ENCODE measurements at regions not wholly inside any gene's neighbourhood (a gene's known extent, or its start where the extent isn't known, plus 50 kb on each side); places are given as distances from the start of the nearest gene placed in this dataset.

DNA sequence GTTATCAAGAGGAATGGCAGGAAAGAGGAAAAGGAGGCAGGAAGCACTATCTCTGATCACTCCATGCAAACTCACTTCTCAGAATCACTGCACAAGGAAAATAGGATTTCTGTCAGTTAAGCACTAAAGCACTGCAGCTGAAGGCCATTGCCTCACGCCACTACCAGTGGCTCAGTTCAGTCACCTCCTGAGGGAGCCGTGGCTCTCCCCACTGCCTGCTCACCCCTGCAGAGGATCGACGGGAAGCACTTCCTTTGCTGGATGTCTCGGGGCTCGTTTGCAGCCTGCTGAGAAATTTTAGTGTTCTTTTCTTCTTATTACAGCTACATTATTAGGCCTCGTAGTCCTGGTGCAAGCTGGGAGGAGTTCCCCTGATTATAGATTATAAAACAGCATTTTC is 90.1 kb upstream of the ADCY1 start:
- DNase-seq (ENCODE audit: extremely low read depth in 1 of 11, low read depth in 9 of 11, low spot score in 4 of 11) = no peak

DNA sequence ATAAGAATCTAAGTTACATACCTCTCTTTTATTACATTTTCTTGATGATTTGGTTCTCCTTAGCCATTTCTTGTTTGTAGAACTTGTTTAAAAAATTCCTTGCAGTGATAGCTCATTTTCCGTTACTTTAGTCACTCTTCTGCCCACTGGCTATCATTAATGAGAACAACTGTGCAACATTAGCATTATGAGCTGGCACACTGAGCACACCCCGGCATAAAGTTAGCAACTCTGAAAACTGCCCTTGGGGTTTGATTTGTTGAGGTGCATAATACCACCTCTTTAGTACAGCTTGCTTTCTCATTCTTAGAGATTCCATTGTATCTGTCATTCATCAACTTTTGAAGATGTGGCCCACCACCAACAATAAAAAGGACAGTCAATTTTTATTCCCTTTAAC is 87.6 kb upstream of the ADCY1 start:
- no peak for DNase-seq (ENCODE audit: extremely low read depth in 1 of 11, low read depth in 9 of 11, low spot score in 4 of 11)

DNA sequence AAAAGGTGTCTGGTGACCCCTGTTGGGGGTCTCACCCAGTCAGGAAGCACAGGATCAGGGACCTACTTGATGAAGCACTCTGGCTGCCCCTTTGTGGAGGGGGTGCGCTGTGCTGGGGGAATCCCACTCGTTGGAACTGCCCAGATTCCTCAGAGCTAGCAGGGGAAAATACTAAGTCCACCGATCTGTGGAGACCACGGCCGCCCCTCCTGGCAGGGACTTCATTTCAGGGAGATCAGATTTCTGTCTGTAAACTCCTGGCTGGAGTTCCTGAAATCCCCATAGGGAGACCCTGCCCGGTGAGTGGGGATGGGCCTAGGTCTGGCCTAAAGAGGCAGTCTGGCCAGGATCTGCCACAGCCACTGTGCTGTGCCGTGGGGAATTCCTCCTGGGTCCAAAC is 79.3 kb upstream of the ADCY1 start:
- DNase-seq (ENCODE audit: extremely low read depth in 1 of 11, low read depth in 9 of 11, low spot score in 4 of 11) = peak in 1 of 11 donors; percentile 8

DNA sequence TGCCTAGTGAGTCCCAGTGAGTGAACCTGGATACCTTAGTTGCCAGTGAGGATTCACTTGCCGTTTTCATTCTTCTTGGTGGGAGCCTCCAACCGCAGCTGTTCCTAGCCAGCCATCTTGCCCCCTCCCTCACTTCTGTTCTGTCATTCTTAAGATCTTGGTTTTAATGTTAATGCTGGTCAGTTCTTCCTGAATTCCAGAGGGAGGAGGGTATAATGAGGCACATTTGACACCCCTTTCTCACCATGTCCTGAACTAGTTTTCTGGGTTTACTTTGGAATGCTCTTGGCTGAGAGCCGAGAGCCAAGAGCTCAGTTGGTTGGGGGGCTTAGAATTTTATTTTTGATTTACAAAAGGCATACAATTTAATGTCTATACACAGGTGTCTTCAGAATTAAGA is 78.5 kb upstream of the ADCY1 start:
- no peak for DNase-seq (ENCODE audit: extremely low read depth in 1 of 11, low read depth in 9 of 11, low spot score in 4 of 11)

DNA sequence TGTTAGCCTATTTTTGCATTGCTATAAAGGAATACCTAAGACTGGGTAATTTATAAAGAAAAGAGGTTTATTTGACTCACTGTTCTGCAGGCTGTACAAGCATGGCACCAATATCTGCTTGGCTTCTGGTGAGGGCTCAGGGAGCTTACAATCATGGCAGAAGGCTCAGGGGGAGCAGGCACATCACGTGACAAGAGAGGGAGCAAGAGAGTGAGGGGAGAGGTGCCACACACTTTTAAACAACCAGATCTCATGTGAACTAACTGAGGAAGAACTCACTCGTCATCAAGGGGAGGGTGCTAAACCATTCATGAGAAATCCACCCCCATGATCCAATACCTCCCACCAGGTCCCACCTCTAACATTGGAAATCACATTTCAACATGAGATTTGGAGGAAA is 73.9 kb upstream of the ADCY1 start:
- DNase-seq (ENCODE audit: extremely low read depth in 1 of 11, low read depth in 9 of 11, low spot score in 4 of 11) = no peak

DNA sequence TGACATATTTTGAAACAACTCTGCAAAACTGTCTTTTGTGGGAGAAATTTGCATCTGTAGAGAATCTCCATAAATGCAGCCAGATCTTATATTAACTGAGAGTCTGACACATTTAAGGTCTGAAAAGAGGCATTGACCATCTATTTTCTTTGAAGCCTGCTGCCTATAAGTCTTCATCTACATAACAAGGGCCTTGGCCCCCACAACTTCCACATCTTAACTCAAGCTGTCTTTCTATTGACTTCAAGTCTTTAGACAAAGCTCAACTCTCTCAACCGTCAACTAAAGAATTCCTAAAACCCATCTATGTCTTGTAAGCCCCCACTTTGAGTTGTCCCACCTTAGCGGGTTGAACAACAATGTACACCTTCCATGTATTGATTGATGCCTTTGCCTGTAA is 72.4 kb upstream of the ADCY1 start:
- DNase-seq (ENCODE audit: extremely low read depth in 1 of 11, low read depth in 9 of 11, low spot score in 4 of 11) = no peak

DNA sequence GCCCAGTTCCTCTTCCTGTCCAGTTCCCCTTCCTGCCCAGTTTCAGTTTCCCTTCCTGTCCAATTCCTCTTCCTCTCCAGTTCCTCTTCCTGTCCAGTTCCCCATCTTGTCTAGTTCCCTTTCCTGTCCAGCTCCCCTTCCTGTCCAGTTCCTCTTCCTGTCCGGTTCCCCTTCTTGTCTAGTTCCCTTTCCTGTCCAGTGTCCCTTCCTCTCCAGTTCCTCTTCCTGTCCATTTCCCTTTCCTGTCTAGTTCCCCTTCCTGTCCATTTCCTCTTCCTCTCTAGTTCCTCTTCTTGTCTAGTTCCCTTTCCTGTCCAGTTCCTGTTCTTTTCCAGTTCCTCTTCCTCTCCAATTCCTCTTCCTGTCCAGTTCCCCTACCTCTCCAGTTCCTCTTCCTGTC is 68.1 kb upstream of the ADCY1 start:
- DNase-seq (ENCODE audit: extremely low read depth in 1 of 11, low read depth in 9 of 11, low spot score in 4 of 11) = no peak

DNA sequence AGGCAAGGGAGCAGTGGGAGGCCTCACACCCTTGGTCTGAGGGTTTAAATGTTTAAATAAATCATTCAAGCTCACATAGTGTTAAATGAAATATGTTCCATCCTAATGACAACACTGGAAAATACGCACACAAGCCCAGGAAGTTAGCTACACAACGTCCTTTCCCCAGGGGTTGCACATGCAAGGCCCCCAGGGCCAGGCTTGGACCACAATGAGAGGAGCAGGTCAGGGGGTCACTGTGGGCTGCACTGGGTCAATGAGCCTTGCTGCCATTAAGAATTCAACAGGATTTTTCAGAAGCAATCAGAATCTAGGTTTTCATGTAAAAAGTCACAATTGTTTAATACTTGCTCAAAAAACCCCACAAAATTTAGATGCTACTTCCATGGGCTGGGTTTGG is 64.9 kb upstream of the ADCY1 start:
- DNase-seq (ENCODE audit: extremely low read depth in 1 of 11, low read depth in 9 of 11, low spot score in 4 of 11) = no peak

DNA sequence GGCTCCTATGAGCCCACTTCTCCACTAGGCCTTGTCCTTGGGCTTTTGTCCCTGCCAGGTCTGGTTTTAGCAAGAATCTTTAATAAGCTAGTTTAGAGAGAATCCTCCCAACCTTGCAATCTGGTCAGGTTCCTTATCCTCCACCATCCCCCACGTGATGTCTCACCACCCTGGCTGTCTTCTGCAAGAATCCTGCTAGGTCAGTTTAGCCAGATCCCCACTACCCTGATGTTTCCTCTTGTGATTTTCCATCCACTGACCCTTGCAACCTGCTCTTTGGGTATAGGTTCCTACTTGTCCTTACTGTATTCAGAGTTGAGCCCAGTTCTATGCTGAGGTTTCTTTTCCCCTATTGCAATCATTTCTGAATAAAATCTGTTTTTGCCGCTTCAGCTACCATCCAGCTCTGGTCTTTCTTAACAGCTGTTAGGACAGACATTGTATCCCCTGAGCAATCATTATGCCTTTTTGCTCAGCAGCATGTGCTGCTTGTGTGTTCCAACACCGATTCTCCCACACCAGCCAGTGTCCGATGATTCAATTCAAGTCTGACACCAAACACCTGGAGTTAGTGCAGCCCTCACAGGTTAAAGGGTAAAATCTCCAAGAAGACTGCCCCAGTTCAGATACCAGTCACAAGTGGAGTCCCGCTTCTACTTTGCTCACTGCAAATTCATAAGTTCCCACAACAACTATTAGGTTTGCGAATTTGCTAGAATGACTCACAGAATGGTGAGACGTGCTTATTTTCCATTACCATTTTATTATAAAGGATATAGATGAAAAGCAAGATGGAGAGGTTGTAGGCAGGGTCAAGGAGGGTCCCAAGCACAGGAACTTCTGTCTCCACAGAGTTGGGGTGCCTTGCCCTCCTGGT is 62.2 kb upstream of the ADCY1 start:
- peak in 2 of 11 donors; percentile 4 to 8 for DNase-seq (ENCODE audit: extremely low read depth in 1 of 11, low read depth in 9 of 11, low spot score in 4 of 11)

DNA sequence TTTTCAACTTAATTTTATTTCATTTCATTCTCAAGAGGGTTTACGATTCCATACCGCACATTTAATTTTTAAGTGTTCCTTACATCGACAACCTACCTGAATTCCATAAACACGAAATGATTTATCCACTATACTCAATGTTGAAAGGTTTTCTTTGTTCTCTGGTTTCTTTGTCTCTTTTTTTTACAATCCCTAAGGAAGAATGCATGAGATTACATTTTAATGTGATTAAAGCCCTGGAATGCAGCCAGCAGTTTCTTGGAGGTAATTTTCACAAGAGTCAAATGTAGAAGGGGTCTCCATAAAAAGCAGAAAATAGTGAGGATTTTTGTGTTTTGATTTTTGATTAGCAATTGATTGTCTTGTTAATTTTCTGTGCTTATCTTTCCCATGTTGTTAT is 59.2 kb upstream of the ADCY1 start:
- peak in 2 of 11 donors; percentile 5 to 12 for DNase-seq (ENCODE audit: extremely low read depth in 1 of 11, low read depth in 9 of 11, low spot score in 4 of 11)

DNA sequence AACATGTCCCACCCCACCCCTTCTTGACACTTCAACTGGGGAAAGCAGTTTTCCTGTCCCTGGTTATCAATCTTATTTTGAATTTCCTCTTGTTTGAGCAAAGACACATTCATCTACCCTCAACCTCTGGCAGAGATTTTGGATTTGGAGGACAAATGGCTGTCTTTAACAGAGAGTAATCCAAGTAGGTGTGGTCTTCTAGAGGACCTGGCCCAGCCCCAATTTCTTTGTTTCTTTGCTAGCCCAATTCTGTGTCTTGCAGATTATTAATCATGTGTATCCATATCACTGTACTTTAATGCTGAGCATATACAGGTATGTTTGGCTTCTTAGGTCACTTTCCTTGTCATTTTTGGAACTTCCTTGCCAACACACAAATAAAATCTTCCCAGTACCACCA is 58.8 kb upstream of the ADCY1 start:
- no peak for DNase-seq (ENCODE audit: extremely low read depth in 1 of 11, low read depth in 9 of 11, low spot score in 4 of 11)

Data from renal cortex interstitium (tissue), 11 donors.